ENCODE measurements at regions not wholly inside any gene's neighbourhood (a gene's known extent, or its start where the extent isn't known, plus 50 kb on each side); places are given as distances from the start of the nearest gene placed in this dataset.
"Not testable (repeated sequence)": the region's sequence is repeated elsewhere in the genome, so short reads cannot be mapped to it uniquely, and the experiment has no call there.

- no peak for DNase-seq
These were observed 962.2 kb upstream of the PCDH20 start for GRCh38 chr13:62377838-62378237.

DNA sequence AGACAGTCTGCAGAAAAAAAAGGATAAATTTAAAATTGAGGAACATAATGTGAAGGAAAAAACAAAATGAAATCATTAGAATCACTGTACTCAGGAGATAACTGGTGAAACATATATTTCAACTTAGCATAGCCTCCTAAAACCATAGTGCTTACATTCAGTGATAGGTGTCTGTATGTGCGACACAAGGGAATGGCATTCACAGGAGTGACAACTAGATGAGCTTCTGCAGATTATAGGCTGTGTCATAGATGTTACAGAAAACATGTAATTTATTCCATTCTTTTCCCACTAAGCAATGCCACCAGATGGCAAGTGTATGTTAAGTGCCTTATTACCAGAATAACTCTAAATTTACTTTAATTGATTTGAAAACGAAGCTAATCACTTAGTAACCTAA, 960.0 kb upstream of the PCDH20 start:
- DNase-seq: no peak

GRCh38 chr13:62371737-62372136, 956.1 kb upstream of the PCDH20 start:
- DNase-seq: no peak

DNA sequence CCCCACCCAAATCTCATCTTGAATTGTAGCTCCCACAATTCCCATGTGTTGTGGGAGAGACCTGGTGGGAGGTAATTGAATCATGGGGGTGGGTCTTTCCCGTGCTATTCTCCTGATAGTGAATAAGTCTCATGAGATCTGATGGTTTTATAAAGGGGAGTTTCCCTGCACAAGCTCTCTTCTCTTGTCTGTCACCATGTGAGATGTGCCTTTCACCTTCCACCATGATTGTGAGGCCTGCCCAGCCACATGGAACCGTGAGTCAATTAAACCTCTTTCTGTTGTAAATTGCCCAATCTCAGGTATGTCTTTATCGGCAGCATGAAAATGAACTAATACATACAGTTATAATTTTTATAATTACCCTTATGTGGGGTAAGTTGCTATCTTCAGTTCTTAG, 952.3 kb upstream of the PCDH20 start:
- DNase-seq: not testable (repeated sequence)

GRCh38 chr13:62360609-62361008, 945.0 kb upstream of the PCDH20 start:
- DNase-seq: no peak

- DNase-seq: no peak
These were observed 942.9 kb upstream of the PCDH20 start for GRCh38 chr13:62358646-62358932.

GRCh38 chr13:62357887-62358645, 942.4 kb upstream of the PCDH20 start:
- DNase-seq: no peak

GRCh38 chr13:62356977-62357376, 941.3 kb upstream of the PCDH20 start:
- DNase-seq: no peak

GRCh38 chr13:62337109-62337880, 921.6 kb upstream of the PCDH20 start:
- no peak for DNase-seq

DNA sequence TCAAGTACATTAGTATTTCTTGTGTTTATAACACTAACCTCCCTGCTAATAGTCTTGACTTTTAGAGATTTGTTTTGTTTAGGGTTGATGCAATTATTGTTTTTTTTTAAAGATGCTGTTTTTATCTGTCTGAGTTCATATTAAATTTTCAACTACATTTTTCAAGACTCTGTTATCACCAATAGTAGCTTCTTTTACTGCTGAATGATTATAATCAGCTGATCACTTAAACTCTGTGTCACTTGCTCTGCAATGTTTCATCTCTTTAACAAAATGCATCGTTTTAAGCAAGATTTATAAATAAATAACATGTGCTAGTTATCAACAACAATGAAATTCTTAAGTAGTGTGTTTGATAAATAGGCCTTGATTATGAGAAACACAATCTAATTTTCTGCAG, 920.9 kb upstream of the PCDH20 start:
- DNase-seq: no peak

DNA sequence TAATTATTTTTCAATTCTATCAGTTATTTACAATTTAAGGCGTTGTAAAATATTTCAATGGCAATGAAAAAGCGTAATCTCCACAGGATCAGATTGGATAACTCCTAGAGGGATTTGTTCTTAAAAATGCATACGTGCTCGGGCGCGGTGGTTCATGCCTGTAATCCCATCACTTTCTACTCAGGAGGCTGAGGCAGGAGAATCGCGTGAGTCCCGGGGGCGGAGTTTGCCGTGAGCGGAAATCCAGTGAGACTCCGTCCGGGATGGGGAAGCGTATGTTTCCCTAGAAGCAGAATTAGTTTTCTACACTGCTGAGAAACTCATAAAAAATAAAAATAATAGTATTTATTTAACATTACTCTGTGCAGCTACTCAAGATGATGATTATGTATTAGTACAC, 917.8 kb upstream of the PCDH20 start:
- no peak for DNase-seq

GRCh38 chr13:62331384-62331783, 915.7 kb upstream of the PCDH20 start:
- no peak for DNase-seq

DNA sequence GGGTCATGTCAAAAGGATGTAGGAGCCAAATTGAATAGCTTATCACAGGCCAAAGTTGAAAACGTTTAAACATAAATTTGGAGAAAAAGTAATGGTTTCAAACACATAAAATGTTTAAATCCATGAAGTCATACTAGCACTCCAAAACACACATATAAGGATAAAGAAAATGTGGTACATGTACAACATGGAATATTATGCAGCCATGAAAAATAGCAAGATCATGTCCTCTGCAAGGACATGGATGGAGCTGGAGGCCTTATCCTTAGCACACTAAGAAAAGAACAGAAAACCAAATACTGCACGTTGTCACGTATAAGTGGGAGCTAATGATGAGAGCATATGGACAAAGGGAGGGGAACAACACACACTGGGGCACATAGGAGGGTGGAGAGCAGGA, 911.7 kb upstream of the PCDH20 start:
- no peak for DNase-seq

GRCh38 chr13:62324842-62325241, 909.2 kb upstream of the PCDH20 start:
- no peak for DNase-seq

DNA sequence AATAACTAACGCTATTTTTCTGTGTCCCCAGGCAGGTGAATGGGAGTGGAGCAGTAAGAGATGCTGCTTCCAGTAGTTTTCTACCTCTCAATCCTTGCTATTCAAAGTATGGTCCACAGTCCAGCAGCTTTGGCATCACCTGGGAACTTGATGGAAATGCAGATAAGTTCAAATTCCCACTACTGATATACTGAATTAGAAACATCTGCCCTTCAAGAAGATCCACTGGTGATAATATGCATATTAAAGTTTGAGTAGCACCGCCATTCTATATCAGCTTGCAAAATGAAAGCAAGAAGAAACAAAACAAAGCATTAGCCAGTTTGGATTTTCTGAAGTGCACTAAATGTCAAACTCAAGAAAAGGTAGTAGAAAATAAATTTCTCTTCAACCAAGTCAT, 906.2 kb upstream of the PCDH20 start:
- DNase-seq: no peak

- DNase-seq: no peak
These were observed 905.5 kb upstream of the PCDH20 start for GRCh38 chr13:62321139-62321538.

- DNase-seq: no peak
These were observed 904.8 kb upstream of the PCDH20 start for GRCh38 chr13:62320129-62321108.

GRCh38 chr13:62309904-62310303, 894.3 kb upstream of the PCDH20 start:
- no peak for DNase-seq

DNA sequence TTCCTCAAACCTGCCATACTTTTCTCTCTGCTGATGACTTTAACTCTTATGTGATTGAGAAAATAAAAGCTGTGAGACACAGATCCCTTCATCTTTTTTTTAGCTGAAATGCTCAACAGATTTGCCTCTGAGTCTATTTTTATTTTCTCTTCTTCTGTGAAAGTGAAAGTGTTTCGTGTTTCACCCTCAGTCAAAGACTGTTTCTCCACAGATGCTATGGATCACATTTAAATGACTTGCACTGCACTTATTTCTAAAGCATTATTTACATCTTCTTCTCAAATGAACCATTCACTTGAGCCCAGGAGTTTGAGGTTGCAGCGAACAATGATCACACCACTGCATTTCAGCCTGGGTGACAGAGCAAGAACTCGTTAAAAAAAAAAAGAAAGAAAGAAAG, 890.1 kb upstream of the PCDH20 start:
- DNase-seq: no peak

DNA sequence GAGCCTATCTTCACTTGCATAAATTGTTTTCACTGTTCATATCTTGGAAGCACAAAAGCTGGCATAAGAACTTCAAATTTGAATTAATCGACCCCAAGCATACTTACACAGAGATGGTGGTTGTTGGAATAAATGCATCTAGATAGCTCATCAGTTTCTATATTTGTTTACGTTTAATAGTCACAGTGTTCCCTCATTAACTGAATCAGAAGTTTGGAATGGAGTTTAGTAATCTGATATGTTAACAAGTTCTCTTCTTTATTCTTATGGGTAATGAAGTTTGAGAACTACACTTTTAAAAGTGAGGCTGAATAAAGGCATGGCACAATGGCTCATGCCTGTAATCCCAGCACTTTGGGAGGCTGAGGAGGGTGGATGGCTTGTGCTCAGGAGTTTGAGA, 886.7 kb upstream of the PCDH20 start:
- DNase-seq: no peak

DNA sequence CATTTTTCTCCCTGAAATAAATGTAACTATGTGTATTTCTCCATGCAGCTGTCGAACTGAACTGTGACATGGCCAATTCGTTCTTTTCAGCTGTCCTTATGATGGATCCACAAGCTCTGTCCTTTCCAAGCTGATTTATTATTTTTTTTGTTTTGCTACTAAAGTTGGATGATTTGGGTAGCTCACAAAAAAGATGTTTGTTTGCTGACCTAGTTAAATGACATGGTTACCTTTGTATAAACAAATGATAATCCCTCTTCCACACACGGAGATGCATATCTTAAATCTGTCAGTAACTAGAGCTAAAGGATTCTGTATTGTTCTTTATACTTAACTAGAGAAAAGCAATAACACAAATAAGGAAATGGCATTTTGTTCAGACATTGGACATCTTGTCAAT, 884.3 kb upstream of the PCDH20 start:
- no peak for DNase-seq

- DNase-seq: no peak
These were observed 881.2 kb upstream of the PCDH20 start for GRCh38 chr13:62296812-62297211.

DNA sequence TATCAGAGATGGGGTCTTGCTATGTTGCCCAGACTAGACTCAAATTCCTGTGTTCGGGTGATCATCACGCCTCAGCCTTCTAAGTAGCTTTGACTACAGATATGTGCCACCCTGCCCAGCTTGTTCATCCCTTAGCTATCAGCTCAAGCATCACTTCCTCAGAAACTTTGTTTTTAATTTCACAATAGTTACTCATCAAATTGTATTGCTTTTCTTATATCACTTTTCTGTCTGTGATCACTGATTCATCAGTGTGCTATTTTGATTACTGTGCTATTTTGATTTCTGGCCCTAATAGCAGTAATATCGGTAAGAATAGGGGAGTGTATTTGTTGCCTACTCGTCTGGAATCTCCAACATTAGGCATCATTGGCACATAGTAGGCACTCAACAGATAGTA, 878.6 kb upstream of the PCDH20 start:
- no peak for DNase-seq

Data from CD4-positive, alpha-beta T cell treated with Interleukin-12 subunit alpha and Interleukin-12 subunit beta, for 1 hour (primary cell).